Suprapubic skin (tissue), 4 donors: ENCODE measurements at regions not wholly inside any gene's neighbourhood (a gene's known extent, or its start where the extent isn't known, plus 50 kb on each side); places are given as distances from the start of the nearest gene placed in this dataset.

ENCODE experiments used
- DNase-seq, 2 donors: peaks; one replicate each; pipeline ENCODE4 v3.0.0-alpha.2; 2019; ENCODE audit warnings: low spot score in 2 of 2
- H3K27ac ChIP-seq: fragments of 200-600 bp; sonication (generic); one replicate; pipeline ENCODE4 v1.5.1; 2019
- H3K27me3 ChIP-seq: fragments of 200-600 bp; sonication (generic); one replicate; pipeline ENCODE4 v1.5.1; 2019
- H3K36me3 ChIP-seq: fragments of 200-600 bp; sonication (generic); one replicate; pipeline ENCODE4 v1.5.1; 2019
- H3K4me1 ChIP-seq: fragments of 200-600 bp; sonication (generic); one replicate; pipeline ENCODE4 v1.5.1; 2019
- H3K4me3 ChIP-seq: fragments of 200-600 bp; sonication (generic); one replicate; pipeline ENCODE4 v1.5.1; 2019; ENCODE audit warnings: mild to moderate bottlenecking
- H3K9me3 ChIP-seq: fragments of 200-600 bp; sonication (generic); one replicate; pipeline ENCODE4 v1.5.1; 2019
- CTCF ChIP-seq, 2 donors: fragments of 200-600 bp in 1 of 2; fragments of 450-650 bp in 1 of 2; sonication (generic) in 1 of 2; IDR thresholded peaks; one replicate each; pipeline ENCODE4 v1.5.1; 2016 to 2019; ENCODE audit warnings: antibody characterized with exemption in 2 of 2, mild to moderate bottlenecking in 1 of 2, moderate library complexity in 1 of 2
- EP300 ChIP-seq: sonication (generic); formaldehyde crosslinking; IDR thresholded peaks from one replicate; pipeline ENCODE4 v1.6.1; 2017; ENCODE audit warnings: antibody characterized with exemption
- POLR2A ChIP-seq, 2 donors: fragments of 450-650 bp; IDR thresholded peaks; one replicate each; pipeline ENCODE4 v1.6.1; 2017; ENCODE audit warnings: antibody characterized with exemption in 2 of 2, mild to moderate bottlenecking in 2 of 2, moderate library complexity in 2 of 2
- POLR2AphosphoS5 ChIP-seq, 3 donors: sonication (generic); formaldehyde crosslinking; IDR thresholded peaks; one replicate each; pipeline ENCODE4 v1.6.1; 2017; ENCODE audit warnings: antibody characterized with exemption in 3 of 3
- WGBS: methylation state at CpG from one replicate; pipeline ENCODE4 v1.1.5; 2018; 5-methylcytosine and 5-hydroxymethylcytosine counted together

GRCh38 chr1:177432897-177433296 lies 262.1 kb downstream of the BRINP2 start:
- no peak for TF ChIP-seq EP300
- no peak for TF ChIP-seq POLR2AphosphoS5 (IDR thresholded peaks at IDR 0.05)
- no peak for TF ChIP-seq CTCF (IDR thresholded peaks at IDR 0.05)
- Histone ChIP-seq H3K9me3 (no peaks in the 10 kb centered on the region), H3K4me1 (no peaks in the 10 kb centered on the region), H3K36me3 (no peaks in the 10 kb centered on the region), H3K27me3 (peaks cover 6% of the 10 kb centered on the region), H3K4me3 (no peak overlapping the region), H3K27ac (no peak overlapping the region)
- no peak for DNase-seq
- WGBS, result 84% methylated on average over 1 of the region's 1 CpG

GRCh38 chr1:177431123-177431522 lies 260.4 kb downstream of the BRINP2 start:
- Histone ChIP-seq H3K36me3 (no peaks in the 10 kb centered on the region), H3K4me3 (no peak overlapping the region), H3K9me3 (no peaks in the 10 kb centered on the region), H3K27me3 (peaks cover 6% of the 10 kb centered on the region), H3K4me1 (no peaks in the 10 kb centered on the region), H3K27ac (no peak overlapping the region)
- no peak for DNase-seq
- WGBS, result 36% methylated on average over 1 of the region's 1 CpG
- TF ChIP-seq POLR2AphosphoS5 (IDR thresholded peaks at IDR 0.05) (no peak), EP300 (no peak), POLR2A (IDR thresholded peaks at IDR 0.05) (no peak)

- no peak overlapping the region for H3K27ac ChIP-seq
- H3K4me3 ChIP-seq, result no peak overlapping the region
- peaks cover 6% of the 10 kb centered on the region for H3K27me3 ChIP-seq
- H3K9me3 ChIP-seq, result no peaks in the 10 kb centered on the region
- no peaks in the 10 kb centered on the region for H3K4me1 ChIP-seq
- no peaks in the 10 kb centered on the region for H3K36me3 ChIP-seq
- 73% methylated on average over 2 of the region's 2 CpGs for WGBS
- DNase-seq, result no peak
- TF ChIP-seq POLR2A (IDR thresholded peaks at IDR 0.05) (no peak), CTCF (IDR thresholded peaks at IDR 0.05) (no peak), EP300 (no peak), POLR2AphosphoS5 (IDR thresholded peaks at IDR 0.05) (no peak)
Measured at GRCh38 chr1:177429234-177429633, 258.5 kb downstream of the BRINP2 start.

- Histone ChIP-seq H3K4me1 (no peaks in the 10 kb centered on the region), H3K27ac (no peak overlapping the region), H3K36me3 (no peaks in the 10 kb centered on the region), H3K4me3 (no peak overlapping the region), H3K9me3 (no peaks in the 10 kb centered on the region), H3K27me3 (peaks cover 6% of the 10 kb centered on the region)
- no peak for DNase-seq
- TF ChIP-seq POLR2A (IDR thresholded peaks at IDR 0.05) (no peak), EP300 (no peak)
- 76% methylated on average over 1 of the region's 1 CpG for WGBS
Measured at GRCh38 chr1:177427811-177428210, 257.1 kb downstream of the BRINP2 start.

GRCh38 chr1:177426497-177426896 lies 255.7 kb downstream of the BRINP2 start:
- no peaks in the 10 kb centered on the region for H3K36me3 ChIP-seq
- DNase-seq, result no peak
- H3K27ac ChIP-seq, result no peak overlapping the region
- no peak overlapping the region for H3K4me3 ChIP-seq
- H3K27me3 ChIP-seq, result peaks cover 5% of the 10 kb centered on the region
- no peaks in the 10 kb centered on the region for H3K9me3 ChIP-seq
- TF ChIP-seq POLR2AphosphoS5 (IDR thresholded peaks at IDR 0.05), result no peak
- TF ChIP-seq CTCF (IDR thresholded peaks at IDR 0.05), result no peak
- TF ChIP-seq POLR2A (IDR thresholded peaks at IDR 0.05), result no peak
- TF ChIP-seq EP300, result no peak
- no peaks in the 10 kb centered on the region for H3K4me1 ChIP-seq
- 62% methylated on average over 1 of the region's 1 CpG for WGBS

- DNase-seq, result no peak
- TF ChIP-seq CTCF (IDR thresholded peaks at IDR 0.05) (no peak), POLR2A (IDR thresholded peaks at IDR 0.05) (no peak), EP300 (no peak), POLR2AphosphoS5 (IDR thresholded peaks at IDR 0.05) (no peak)
- Histone ChIP-seq H3K36me3 (no peaks in the 10 kb centered on the region), H3K27ac (no peak overlapping the region), H3K4me3 (no peak overlapping the region), H3K9me3 (no peaks in the 10 kb centered on the region), H3K4me1 (no peaks in the 10 kb centered on the region), H3K27me3 (no peaks in the 10 kb centered on the region)
- 80% methylated on average over 8 of the region's 8 CpGs for WGBS
Measured at GRCh38 chr1:177425199-177425598, 254.4 kb downstream of the BRINP2 start.
